ENCODE measurements at regions not wholly inside any gene's neighbourhood (a gene's known extent, or its start where the extent isn't known, plus 50 kb on each side); places are given as distances from the start of the nearest gene placed in this dataset.

- 96 to 100% methylated on average over 2 of the region's 2 CpGs for WGBS, 2 experiments (ENCODE audit: insufficient coverage in 1 of 2, insufficient read length in 1 of 2)
Observed at GRCh38 chr7:94848531-94848930, 58.9 kb upstream of the PPP1R9A start.

GRCh38 chr7:94848992-94849576 is 58.3 kb upstream of the PPP1R9A start:
- Mint-ChIP-seq H3K9me3 (peaks cover 54% of the 10 kb centered on the region), H3K27me3 (ENCODE audit: insufficient read depth) (no peaks in the 10 kb centered on the region), H3K4me3 (no peak overlapping the region), H3K27ac (no peak overlapping the region), H3K4me1 (no peaks in the 10 kb centered on the region), H3K36me3 (ENCODE audit: low read depth) (no peaks in the 10 kb centered on the region)
- no peak for DNase-seq
- no peak overlapping the region for H3K27ac ChIP-seq (ENCODE audit: low read depth, low read length)
- no peaks in the 10 kb centered on the region for H3K36me3 ChIP-seq (ENCODE audit: control insufficient read depth, insufficient read depth, low read length)
- no peaks in the 10 kb centered on the region for H3K4me1 ChIP-seq (ENCODE audit: control insufficient read depth, insufficient read depth, low read length)
- no peaks in the 10 kb centered on the region for H3K27me3 ChIP-seq (ENCODE audit: control insufficient read depth, insufficient read depth, low read length, poor library complexity, severe bottlenecking)
- no peak for TF ChIP-seq CTCF (conservative IDR thresholded peaks at IDR 0.05)
- H3K4me3 ChIP-seq (ENCODE audit: low read length) = no peak overlapping the region
- no peak overlapping the region for H3K9ac ChIP-seq (ENCODE audit: extremely low read depth, low read length, poor library complexity, severe bottlenecking)
- WGBS, 2 experiments (ENCODE audit: insufficient coverage in 1 of 2, insufficient read length in 1 of 2) = 94 to 95% methylated on average over 24 to 33 of the region's 33 CpGs
- H3K9me3 ChIP-seq (ENCODE audit: control insufficient read depth, low read length) = peaks cover 50% of the 10 kb centered on the region

More at GRCh38 chr7:94848531-94848930, 58.9 kb upstream of the PPP1R9A start:
- H3K9me3 ChIP-seq (ENCODE audit: control insufficient read depth, low read length) = peaks cover 53% of the 10 kb centered on the region
- TF ChIP-seq CTCF (conservative IDR thresholded peaks at IDR 0.05) = no peak
- H3K27me3 ChIP-seq (ENCODE audit: control insufficient read depth, insufficient read depth, low read length, poor library complexity, severe bottlenecking) = no peaks in the 10 kb centered on the region
- peaks cover 5% of the 10 kb centered on the region for H3K36me3 Mint-ChIP-seq (ENCODE audit: low read depth)
- no peaks in the 10 kb centered on the region for H3K4me1 Mint-ChIP-seq
- H3K9me3 Mint-ChIP-seq = peaks cover 56% of the 10 kb centered on the region
- H3K36me3 ChIP-seq (ENCODE audit: control insufficient read depth, insufficient read depth, low read length) = no peaks in the 10 kb centered on the region
- H3K4me3 ChIP-seq (ENCODE audit: low read length) = no peak overlapping the region
- no peaks in the 10 kb centered on the region for H3K4me1 ChIP-seq (ENCODE audit: control insufficient read depth, insufficient read depth, low read length)
- H3K27ac ChIP-seq (ENCODE audit: low read depth, low read length) = no peak overlapping the region
- no peak overlapping the region for H3K27ac Mint-ChIP-seq
- no peak overlapping the region for H3K9ac ChIP-seq (ENCODE audit: extremely low read depth, low read length, poor library complexity, severe bottlenecking)
- H3K4me3 Mint-ChIP-seq = no peak overlapping the region
- no peaks in the 10 kb centered on the region for H3K27me3 Mint-ChIP-seq (ENCODE audit: insufficient read depth)
- DNase-seq = no peak

- no peak overlapping the region for H3K27ac Mint-ChIP-seq
- Histone ChIP-seq H3K27ac (ENCODE audit: low read depth, low read length) (no peak overlapping the region), H3K9me3 (ENCODE audit: control insufficient read depth, low read length) (peaks cover 44% of the 10 kb centered on the region), H3K4me1 (ENCODE audit: control insufficient read depth, insufficient read depth, low read length) (no peaks in the 10 kb centered on the region), H3K9ac (ENCODE audit: extremely low read depth, low read length, poor library complexity, severe bottlenecking) (no peak overlapping the region), H3K36me3 (ENCODE audit: control insufficient read depth, insufficient read depth, low read length) (no peaks in the 10 kb centered on the region), H3K27me3 (ENCODE audit: control insufficient read depth, insufficient read depth, low read length, poor library complexity, severe bottlenecking) (no peaks in the 10 kb centered on the region), H3K4me3 (ENCODE audit: low read length) (no peak overlapping the region)
- H3K9me3 Mint-ChIP-seq = peaks cover 49% of the 10 kb centered on the region
- WGBS, 2 experiments (ENCODE audit: insufficient coverage in 1 of 2, insufficient read length in 1 of 2) = 96 to 98% methylated on average over 6 to 22 of the region's 22 CpGs
- H3K4me3 Mint-ChIP-seq = no peak overlapping the region
- DNase-seq = no peak
- no peaks in the 10 kb centered on the region for H3K4me1 Mint-ChIP-seq
- no peaks in the 10 kb centered on the region for H3K27me3 Mint-ChIP-seq (ENCODE audit: insufficient read depth)
- H3K36me3 Mint-ChIP-seq (ENCODE audit: low read depth) = no peaks in the 10 kb centered on the region
- no peak for TF ChIP-seq CTCF (conservative IDR thresholded peaks at IDR 0.05)
Observed at GRCh38 chr7:94849636-94850208, 57.7 kb upstream of the PPP1R9A start.

All from endodermal cell (in vitro differentiated cells).